ENCODE measurements at regions not wholly inside any gene's neighbourhood (a gene's known extent, or its start where the extent isn't known, plus 50 kb on each side); places are given as distances from the start of the nearest gene placed in this dataset.

DNA sequence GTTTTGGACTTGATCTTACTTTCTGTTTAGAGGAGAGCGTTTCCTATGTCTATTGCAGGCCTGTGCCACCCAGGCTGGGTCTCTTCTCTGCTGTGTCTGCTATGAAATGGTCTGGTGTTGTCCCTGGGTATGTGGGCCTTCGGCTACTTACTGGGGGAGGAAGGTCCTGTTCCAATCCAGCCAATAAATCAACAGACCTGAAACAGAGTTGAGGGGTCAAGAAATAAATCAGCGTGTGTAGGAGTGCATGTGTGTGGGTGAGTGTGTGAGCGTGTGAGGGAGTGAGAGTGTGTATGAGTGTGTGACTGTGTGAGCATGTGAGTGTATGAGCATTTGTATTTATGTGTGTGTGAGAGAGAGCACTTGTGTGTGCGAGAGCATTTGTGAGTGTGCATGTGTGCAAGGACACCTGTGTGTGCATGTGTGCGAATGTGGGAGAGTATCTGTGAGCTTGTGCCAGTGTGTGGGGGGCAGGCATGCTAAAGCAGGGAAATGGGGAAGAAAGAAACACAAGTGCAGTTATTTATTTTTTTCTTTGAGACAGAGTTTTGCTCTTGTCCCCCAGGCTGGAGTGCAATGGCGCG lies 86.3 kb upstream of the PMEPA1 start:
- H3K4me1 ChIP-seq = no peaks in the 10 kb centered on the region
- no peak for DNase-seq (ENCODE audit: low spot score in 2 of 2)
- no peaks in the 10 kb centered on the region for H3K36me3 ChIP-seq
- TF ChIP-seq POLR2A (IDR thresholded peaks at IDR 0.05) (no peak), POLR2AphosphoS5 (IDR thresholded peaks at IDR 0.05) (no peak)
- TF ChIP-seq, protein P1, sequence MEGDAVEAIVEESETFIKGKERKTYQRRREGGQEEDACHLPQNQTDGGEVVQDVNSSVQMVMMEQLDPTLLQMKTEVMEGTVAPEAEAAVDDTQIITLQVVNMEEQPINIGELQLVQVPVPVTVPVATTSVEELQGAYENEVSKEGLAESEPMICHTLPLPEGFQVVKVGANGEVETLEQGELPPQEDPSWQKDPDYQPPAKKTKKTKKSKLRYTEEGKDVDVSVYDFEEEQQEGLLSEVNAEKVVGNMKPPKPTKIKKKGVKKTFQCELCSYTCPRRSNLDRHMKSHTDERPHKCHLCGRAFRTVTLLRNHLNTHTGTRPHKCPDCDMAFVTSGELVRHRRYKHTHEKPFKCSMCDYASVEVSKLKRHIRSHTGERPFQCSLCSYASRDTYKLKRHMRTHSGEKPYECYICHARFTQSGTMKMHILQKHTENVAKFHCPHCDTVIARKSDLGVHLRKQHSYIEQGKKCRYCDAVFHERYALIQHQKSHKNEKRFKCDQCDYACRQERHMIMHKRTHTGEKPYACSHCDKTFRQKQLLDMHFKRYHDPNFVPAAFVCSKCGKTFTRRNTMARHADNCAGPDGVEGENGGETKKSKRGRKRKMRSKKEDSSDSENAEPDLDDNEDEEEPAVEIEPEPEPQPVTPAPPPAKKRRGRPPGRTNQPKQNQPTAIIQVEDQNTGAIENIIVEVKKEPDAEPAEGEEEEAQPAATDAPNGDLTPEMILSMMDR (IDR thresholded peaks at IDR 0.05) = no peak
- H3K4me3 ChIP-seq = no peak overlapping the region
- no peaks in the 10 kb centered on the region for H3K27me3 ChIP-seq
- intact Hi-C loops (cut with DNase I; ENCODE audit: low total_unique reads) = no loop called here
- no peak overlapping the region for H3K27ac ChIP-seq
- no peaks in the 10 kb centered on the region for H3K9me3 ChIP-seq

DNA sequence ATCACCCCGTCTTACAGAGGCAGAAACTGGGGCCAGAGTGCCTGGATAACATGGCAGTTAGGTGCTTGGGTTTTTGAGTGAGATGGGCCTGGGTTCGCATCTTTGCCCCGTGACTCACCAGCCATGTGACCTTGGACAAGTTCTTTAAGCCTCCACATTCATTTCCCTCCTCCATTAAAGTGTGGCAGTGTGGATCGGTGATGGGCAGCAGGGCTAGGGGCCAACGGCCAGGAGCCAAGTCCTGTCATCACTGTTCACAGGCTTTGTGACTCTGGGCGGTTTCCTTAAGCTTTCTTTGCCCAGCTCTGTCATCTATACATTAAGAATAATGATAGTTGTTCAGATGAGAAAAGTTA lies 85.5 kb upstream of the PMEPA1 start:
- no peaks in the 10 kb centered on the region for H3K36me3 ChIP-seq
- no peak overlapping the region for H3K27ac ChIP-seq
- no peak for DNase-seq (ENCODE audit: low spot score in 2 of 2)
- H3K27me3 ChIP-seq = no peaks in the 10 kb centered on the region
- H3K4me1 ChIP-seq = no peaks in the 10 kb centered on the region
- intact Hi-C loops (cut with DNase I; ENCODE audit: low total_unique reads) = no loop called here
- TF ChIP-seq POLR2A (IDR thresholded peaks at IDR 0.05) = no peak
- TF ChIP-seq, protein P1 (IDR thresholded peaks at IDR 0.05) = no peak
- no peaks in the 10 kb centered on the region for H3K9me3 ChIP-seq
- H3K4me3 ChIP-seq = no peak overlapping the region

DNA sequence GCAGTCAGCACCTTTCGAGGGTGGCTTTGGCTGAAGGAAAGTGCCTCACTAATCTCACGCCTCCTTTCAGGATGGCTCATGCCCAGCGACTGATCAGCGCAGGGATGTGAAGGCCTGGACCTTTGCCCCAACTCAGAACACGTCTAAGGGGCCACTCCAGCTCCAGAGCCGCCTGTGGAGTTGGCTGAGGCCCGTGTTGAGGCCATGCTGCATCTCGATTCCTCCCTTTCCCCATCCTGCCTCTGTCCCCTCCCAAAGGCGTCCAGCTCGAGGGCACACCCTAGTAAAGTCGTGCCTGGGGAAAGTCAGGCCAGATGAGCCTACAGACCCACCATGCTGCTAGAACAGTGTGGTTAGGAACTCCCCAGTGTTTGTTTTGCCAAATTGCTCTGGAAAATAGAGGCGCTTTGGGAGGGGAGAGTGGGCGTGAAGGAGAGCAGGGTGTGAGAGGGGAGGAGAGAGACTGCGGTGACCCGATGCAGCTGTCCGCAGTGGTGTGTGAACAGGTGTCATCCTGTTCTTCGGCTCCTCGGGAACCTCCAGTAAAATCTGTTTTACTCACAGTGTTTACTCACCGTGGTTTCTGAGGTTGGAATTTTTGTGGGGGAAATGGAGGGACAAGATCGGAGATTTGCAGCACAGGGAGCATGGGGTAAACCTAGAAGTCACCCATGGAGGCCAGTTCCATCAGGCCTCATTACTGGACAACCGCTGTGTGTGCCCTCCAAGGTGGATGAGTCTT lies 85.0 kb upstream of the PMEPA1 start:
- H3K27me3 ChIP-seq = no peaks in the 10 kb centered on the region
- TF ChIP-seq POLR2A (IDR thresholded peaks at IDR 0.05) = no peak
- TF ChIP-seq, protein P1 (IDR thresholded peaks at IDR 0.05) = no peak
- no peak for TF ChIP-seq POLR2AphosphoS5 (IDR thresholded peaks at IDR 0.05)
- intact Hi-C loops (cut with DNase I; ENCODE audit: low total_unique reads) = no loop called here

DNA sequence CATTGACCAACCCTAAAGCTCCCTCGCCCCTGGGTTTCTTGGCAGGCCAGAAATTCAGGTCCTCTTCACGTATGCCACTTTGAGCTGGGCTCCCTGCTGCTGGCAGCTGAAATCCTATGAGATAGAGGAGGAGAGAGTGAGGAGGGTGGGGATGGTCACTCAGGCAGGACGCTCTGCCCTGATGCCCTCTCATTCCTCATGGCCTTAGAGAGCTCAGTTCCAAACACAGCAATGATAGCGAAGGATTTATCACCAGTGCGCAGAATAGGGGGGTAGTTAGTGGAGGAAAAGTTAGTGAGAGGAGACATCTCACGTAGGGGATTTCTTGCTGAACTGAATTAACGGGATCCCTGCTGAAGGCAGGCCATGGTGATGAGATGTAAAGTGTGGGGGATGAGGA lies 84.2 kb upstream of the PMEPA1 start:
- Histone ChIP-seq H3K9me3 (no peaks in the 10 kb centered on the region), H3K4me3 (no peak overlapping the region), H3K36me3 (no peaks in the 10 kb centered on the region), H3K27ac (no peak overlapping the region), H3K27me3 (no peaks in the 10 kb centered on the region), H3K4me1 (no peaks in the 10 kb centered on the region)
- TF ChIP-seq POLR2AphosphoS5 (IDR thresholded peaks at IDR 0.05) = no peak
- TF ChIP-seq, protein P1 (IDR thresholded peaks at IDR 0.05) = no peak
- intact Hi-C loops (cut with DNase I; ENCODE audit: low total_unique reads) = no loop called here
- no peak for DNase-seq (ENCODE audit: low spot score in 2 of 2)

More for the DNA sequence above, 85.0 kb upstream of the PMEPA1 start:
- H3K4me3 ChIP-seq = no peak overlapping the region
- DNase-seq (ENCODE audit: low spot score in 2 of 2) = no peak
- no peaks in the 10 kb centered on the region for H3K9me3 ChIP-seq
- no peaks in the 10 kb centered on the region for H3K36me3 ChIP-seq
- H3K27ac ChIP-seq = no peak overlapping the region
- no peaks in the 10 kb centered on the region for H3K4me1 ChIP-seq

DNA sequence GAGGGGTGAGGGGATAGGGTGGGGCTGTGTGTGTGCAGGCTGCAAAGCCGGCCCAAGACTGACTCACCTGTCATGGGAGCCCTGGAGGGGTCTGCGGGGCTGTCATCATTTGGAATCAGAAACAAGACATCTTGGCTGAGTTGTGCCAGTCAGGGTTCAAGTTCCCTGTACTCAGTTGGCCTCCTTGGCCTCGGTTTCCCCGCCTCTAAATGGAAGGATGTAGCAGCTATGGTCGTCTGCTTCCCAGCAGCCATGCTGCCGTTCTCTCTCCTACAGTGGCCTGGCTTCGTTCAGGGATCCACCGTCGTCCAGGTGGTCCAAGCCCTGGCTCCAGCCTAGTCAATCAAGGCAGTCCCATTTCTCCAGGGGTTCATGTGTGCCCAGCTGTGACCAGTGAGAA lies 83.6 kb upstream of the PMEPA1 start:
- intact Hi-C loops (cut with DNase I; ENCODE audit: low total_unique reads) = no loop called here
- no peaks in the 10 kb centered on the region for H3K9me3 ChIP-seq
- H3K36me3 ChIP-seq = no peaks in the 10 kb centered on the region
- TF ChIP-seq, protein P1 (IDR thresholded peaks at IDR 0.05) = no peak
- TF ChIP-seq POLR2AphosphoS5 (IDR thresholded peaks at IDR 0.05) (no peak), POLR2A (IDR thresholded peaks at IDR 0.05) (no peak)
- H3K27me3 ChIP-seq = no peaks in the 10 kb centered on the region
- H3K4me3 ChIP-seq = no peak overlapping the region
- no peaks in the 10 kb centered on the region for H3K4me1 ChIP-seq
- H3K27ac ChIP-seq = no peak overlapping the region
- no peak for DNase-seq (ENCODE audit: low spot score in 2 of 2)

All from breast epithelium (tissue), 4 donors.